HEK293 (cell line): ENCODE measurements at regions not wholly inside any gene's neighbourhood (a gene's known extent, or its start where the extent isn't known, plus 50 kb on each side); places are given as distances from the start of the nearest gene placed in this dataset.

Source experiments
- CTCF ChIA-PET: fragments of 350-600 bp; formaldehyde crosslinking; extraction: SDS; loops from one replicate; lab custom pipeline; 2021; ENCODE audit warnings: antibody characterized with exemption; lab: Yijun Ruan, JAX
- POLR2A ChIA-PET: fragments of 300-600 bp; formaldehyde crosslinking; extraction: SDS; loops from one replicate; lab custom pipeline; 2020; ENCODE audit warnings: antibody characterized with exemption, inconsistent platforms; lab: Yijun Ruan, JAX
- H3K27ac ChIP-seq: fragments of 200-500 bp; sonication (Bioruptor generic); 2 replicates; pipeline ENCODE4 v1.5.1; 2014; ENCODE audit warnings: low read depth, low read length, control low read depth, inconsistent platforms; ENCODE audit errors: extremely low read depth
- H3K36me3 ChIP-seq, 2 experiments: fragments of 200-500 bp in 1 of 2; sonication (Bioruptor generic) in 1 of 2; 1 replicate in 1 of 2; 2 replicates in 1 of 2; pipeline ENCODE4 v1.5.1; 2014 to 2017; ENCODE audit warnings: inconsistent platforms in 2 of 2, low read length in 2 of 2; ENCODE audit not compliant: control insufficient read depth in 2 of 2, insufficient read depth in 1 of 2
- H3K4me1 ChIP-seq: fragments of 200-500 bp; sonication (Bioruptor generic); 2 replicates; pipeline ENCODE4 v1.5.1; 2014; ENCODE audit warnings: mild to moderate bottlenecking, low read length, inconsistent platforms; ENCODE audit not compliant: control insufficient read depth, insufficient read depth
- H3K4me3 ChIP-seq: 2 replicates; pipeline ENCODE4 v1.5.1; 2011; ENCODE audit warnings: low read depth, mild to moderate bottlenecking, control low read depth, low read length, moderate library complexity
- H3K9me3 ChIP-seq: fragments of 200-500 bp; sonication (Bioruptor generic); 2 replicates; pipeline ENCODE4 v1.5.1; 2014; ENCODE audit warnings: low read depth, low read length, inconsistent platforms; ENCODE audit not compliant: control insufficient read depth, insufficient read depth
- KLF7 ChIP-seq: fragments of 450-650 bp; formaldehyde crosslinking; IDR thresholded peaks from 2 replicates; pipeline ENCODE4 v1.5.1; 2016; ENCODE audit warnings: missing biosample characterization, missing genetic modification characterization, borderline replicate concordance
- KLF8 ChIP-seq: fragments of 450-650 bp; formaldehyde crosslinking; IDR thresholded peaks from 2 replicates; pipeline ENCODE4 v1.5.1; 2016; ENCODE audit warnings: missing biosample characterization, missing genetic modification characterization
- PRDM1 ChIP-seq: fragments of 450-650 bp; formaldehyde crosslinking; IDR thresholded peaks from 2 replicates; pipeline ENCODE4; 2016; ENCODE audit warnings: missing biosample characterization, missing genetic modification characterization
- RBAK ChIP-seq: fragments of 450-650 bp; formaldehyde crosslinking; IDR thresholded peaks from 2 replicates; pipeline ENCODE4 v1.5.1; 2016; ENCODE audit warnings: missing biosample characterization, missing genetic modification characterization
- SP7 ChIP-seq: fragments of 450-650 bp; formaldehyde crosslinking; IDR thresholded peaks from 2 replicates; pipeline ENCODE4 v1.5.1; 2016; ENCODE audit warnings: missing biosample characterization, missing genetic modification characterization
- TCF7L2 ChIP-seq: IDR thresholded peaks from 2 replicates; pipeline ENCODE4 v1.6.1; 2011; ENCODE audit warnings: low read depth, mild to moderate bottlenecking, inconsistent platforms, low read length, moderate library complexity, borderline replicate concordance
- TRIM28 ChIP-seq: IDR thresholded peaks from 2 replicates; pipeline ENCODE4 v1.6.1; 2011; ENCODE audit warnings: low read length, control low read depth, borderline replicate concordance
- ZBTB17 ChIP-seq: fragments of 450-650 bp; formaldehyde crosslinking; IDR thresholded peaks from 2 replicates; pipeline ENCODE4 v1.5.1; 2016; ENCODE audit warnings: missing biosample characterization, missing genetic modification characterization
- ZNF132 ChIP-seq: fragments of 450-650 bp; formaldehyde crosslinking; IDR thresholded peaks from 2 replicates; pipeline ENCODE4 v1.5.1; 2017; ENCODE audit warnings: missing biosample characterization, missing genetic modification characterization, borderline replicate concordance
- ZNF311 ChIP-seq: fragments of 450-650 bp; formaldehyde crosslinking; IDR thresholded peaks from 2 replicates; pipeline ENCODE4 v1.5.1; 2017; ENCODE audit warnings: missing biosample characterization, missing genetic modification characterization, borderline replicate concordance
- ZNF37A ChIP-seq: fragments of 450-650 bp; IDR thresholded peaks from 2 replicates; pipeline ENCODE4 v1.5.1; 2018; ENCODE audit warnings: missing biosample characterization, missing genetic modification characterization
- ZNF621 ChIP-seq: fragments of 450-650 bp; formaldehyde crosslinking; IDR thresholded peaks from 2 replicates; pipeline ENCODE4 v1.5.1; 2017; ENCODE audit warnings: missing biosample characterization, missing genetic modification characterization
- ZNF677 ChIP-seq: fragments of 450-650 bp; IDR thresholded peaks from 2 replicates; pipeline ENCODE4 v1.5.0; 2018; ENCODE audit warnings: missing biosample characterization, mild to moderate bottlenecking, missing genetic modification characterization, moderate library complexity
- TF ChIP-seq, protein P1 (sequence below): fragments of 450-650 bp; formaldehyde crosslinking; IDR thresholded peaks from 2 replicates; pipeline ENCODE4 v1.5.1; 2017; ENCODE audit warnings: missing biosample characterization, missing genetic modification characterization
- TF ChIP-seq, protein P2 (sequence below): fragments of 450-650 bp; formaldehyde crosslinking; IDR thresholded peaks from 2 replicates; pipeline ENCODE4 v1.5.1; 2016; ENCODE audit warnings: missing biosample characterization, missing genetic modification characterization
- TF ChIP-seq, protein P3 (sequence below): fragments of 450-650 bp; formaldehyde crosslinking; IDR thresholded peaks from 2 replicates; pipeline ENCODE4 v1.5.1; 2016; ENCODE audit warnings: missing biosample characterization, missing genetic modification characterization
- TF ChIP-seq, protein P4 (sequence below): fragments of 450-650 bp; formaldehyde crosslinking; IDR thresholded peaks from 2 replicates; pipeline ENCODE4 v1.5.1; 2016; ENCODE audit warnings: missing biosample characterization, missing genetic modification characterization
- TF ChIP-seq, protein P5 (sequence below): fragments of 450-650 bp; formaldehyde crosslinking; IDR thresholded peaks from 2 replicates; pipeline ENCODE4 v1.5.1; 2016; ENCODE audit warnings: missing biosample characterization, missing genetic modification characterization, borderline replicate concordance

DNA sequence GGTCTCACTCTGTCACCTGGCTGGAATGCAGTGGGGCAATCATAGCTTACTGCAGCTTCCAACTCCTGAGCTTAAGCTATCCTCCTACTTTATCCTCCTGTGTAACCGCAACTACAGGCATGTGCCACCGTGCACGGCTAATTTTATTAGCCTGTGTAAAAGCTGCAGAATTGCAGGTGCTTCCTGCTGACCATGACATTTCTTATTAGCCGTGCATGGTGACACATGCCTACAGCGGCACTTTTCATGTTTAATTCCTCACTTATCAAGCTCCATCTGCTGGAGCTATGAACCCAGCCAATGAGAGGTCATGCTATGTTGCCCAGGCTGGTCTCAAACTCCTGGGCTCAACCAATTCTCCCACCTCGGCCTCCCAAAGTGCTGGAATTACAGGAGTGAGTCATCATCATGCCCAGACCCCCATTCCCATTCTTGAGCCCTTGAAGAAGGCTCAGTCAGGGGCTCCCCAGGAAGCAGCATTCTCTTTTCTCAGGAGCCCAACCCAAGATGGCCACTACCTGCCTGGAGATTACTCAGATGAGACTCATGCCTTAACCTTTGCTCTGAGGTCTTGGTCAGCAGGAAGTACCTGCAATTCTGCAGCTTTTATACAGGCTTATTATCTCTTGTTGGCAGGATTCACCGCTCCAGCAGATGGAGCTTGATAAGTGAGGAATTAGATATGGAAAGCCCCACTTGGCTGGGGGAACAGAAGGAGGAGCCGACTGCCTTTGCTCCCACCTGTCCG, 503.2 kb downstream of the MED13L start:
- no peak overlapping the region for H3K27ac ChIP-seq
- H3K4me1 ChIP-seq: no peaks in the 10 kb centered on the region
- H3K9me3 ChIP-seq: no peaks in the 10 kb centered on the region
- ChIA-PET CTCF (no interaction called here), POLR2A (no interaction called here)
- no peaks in the 10 kb centered on the region for H3K36me3 ChIP-seq
- no peak for TF ChIP-seq SP7 (tag by site-specific recombination)
- TF ChIP-seq ZNF677 (tag by site-specific recombination): no peak
- TF ChIP-seq, protein P1, sequence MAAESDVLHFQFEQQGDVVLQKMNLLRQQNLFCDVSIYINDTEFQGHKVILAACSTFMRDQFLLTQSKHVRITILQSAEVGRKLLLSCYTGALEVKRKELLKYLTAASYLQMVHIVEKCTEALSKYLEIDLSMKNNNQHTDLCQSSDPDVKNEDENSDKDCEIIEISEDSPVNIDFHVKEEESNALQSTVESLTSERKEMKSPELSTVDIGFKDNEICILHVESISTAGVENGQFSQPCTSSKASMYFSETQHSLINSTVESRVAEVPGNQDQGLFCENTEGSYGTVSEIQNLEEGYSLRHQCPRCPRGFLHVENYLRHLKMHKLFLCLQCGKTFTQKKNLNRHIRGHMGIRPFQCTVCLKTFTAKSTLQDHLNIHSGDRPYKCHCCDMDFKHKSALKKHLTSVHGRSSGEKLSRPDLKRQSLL: no peak
- no peak for TF ChIP-seq KLF7 (tag by site-specific recombination)
- TF ChIP-seq, protein P2, sequence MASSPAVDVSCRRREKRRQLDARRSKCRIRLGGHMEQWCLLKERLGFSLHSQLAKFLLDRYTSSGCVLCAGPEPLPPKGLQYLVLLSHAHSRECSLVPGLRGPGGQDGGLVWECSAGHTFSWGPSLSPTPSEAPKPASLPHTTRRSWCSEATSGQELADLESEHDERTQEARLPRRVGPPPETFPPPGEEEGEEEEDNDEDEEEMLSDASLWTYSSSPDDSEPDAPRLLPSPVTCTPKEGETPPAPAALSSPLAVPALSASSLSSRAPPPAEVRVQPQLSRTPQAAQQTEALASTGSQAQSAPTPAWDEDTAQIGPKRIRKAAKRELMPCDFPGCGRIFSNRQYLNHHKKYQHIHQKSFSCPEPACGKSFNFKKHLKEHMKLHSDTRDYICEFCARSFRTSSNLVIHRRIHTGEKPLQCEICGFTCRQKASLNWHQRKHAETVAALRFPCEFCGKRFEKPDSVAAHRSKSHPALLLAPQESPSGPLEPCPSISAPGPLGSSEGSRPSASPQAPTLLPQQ (tag by site-specific recombination): no peak
- TF ChIP-seq PRDM1 (tag by site-specific recombination): no peak
- no peak for TF ChIP-seq ZNF621 (tag by site-specific recombination)
- TF ChIP-seq RBAK: no peak
- TF ChIP-seq TRIM28: no peak
- TF ChIP-seq KLF8: no peak
- TF ChIP-seq, protein P3, sequence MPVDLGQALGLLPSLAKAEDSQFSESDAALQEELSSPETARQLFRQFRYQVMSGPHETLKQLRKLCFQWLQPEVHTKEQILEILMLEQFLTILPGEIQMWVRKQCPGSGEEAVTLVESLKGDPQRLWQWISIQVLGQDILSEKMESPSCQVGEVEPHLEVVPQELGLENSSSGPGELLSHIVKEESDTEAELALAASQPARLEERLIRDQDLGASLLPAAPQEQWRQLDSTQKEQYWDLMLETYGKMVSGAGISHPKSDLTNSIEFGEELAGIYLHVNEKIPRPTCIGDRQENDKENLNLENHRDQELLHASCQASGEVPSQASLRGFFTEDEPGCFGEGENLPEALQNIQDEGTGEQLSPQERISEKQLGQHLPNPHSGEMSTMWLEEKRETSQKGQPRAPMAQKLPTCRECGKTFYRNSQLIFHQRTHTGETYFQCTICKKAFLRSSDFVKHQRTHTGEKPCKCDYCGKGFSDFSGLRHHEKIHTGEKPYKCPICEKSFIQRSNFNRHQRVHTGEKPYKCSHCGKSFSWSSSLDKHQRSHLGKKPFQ (tag by site-specific recombination): no peak
- TF ChIP-seq, protein P4, sequence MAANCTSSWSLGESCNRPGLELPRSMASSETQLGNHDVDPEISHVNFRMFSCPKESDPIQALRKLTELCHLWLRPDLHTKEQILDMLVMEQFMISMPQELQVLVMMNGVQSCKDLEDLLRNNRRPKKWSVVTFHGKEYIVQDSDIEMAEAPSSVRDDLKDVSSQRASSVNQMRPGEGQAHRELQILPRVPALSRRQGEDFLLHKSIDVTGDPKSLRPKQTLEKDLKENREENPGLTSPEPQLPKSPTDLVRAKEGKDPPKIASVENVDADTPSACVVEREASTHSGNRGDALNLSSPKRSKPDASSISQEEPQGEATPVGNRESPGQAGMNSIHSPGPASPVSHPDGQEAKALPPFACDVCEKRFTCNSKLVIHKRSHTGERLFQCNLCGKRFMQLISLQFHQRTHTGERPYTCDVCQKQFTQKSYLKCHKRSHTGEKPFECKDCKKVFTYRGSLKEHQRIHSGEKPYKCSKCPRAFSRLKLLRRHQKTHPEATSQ (tag by site-specific recombination): no peak
- TF ChIP-seq, protein P5, sequence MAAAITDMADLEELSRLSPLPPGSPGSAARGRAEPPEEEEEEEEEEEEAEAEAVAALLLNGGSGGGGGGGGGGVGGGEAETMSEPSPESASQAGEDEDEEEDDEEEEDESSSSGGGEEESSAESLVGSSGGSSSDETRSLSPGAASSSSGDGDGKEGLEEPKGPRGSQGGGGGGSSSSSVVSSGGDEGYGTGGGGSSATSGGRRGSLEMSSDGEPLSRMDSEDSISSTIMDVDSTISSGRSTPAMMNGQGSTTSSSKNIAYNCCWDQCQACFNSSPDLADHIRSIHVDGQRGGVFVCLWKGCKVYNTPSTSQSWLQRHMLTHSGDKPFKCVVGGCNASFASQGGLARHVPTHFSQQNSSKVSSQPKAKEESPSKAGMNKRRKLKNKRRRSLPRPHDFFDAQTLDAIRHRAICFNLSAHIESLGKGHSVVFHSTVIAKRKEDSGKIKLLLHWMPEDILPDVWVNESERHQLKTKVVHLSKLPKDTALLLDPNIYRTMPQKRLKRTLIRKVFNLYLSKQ: no peak
- TF ChIP-seq ZNF132 (tag by site-specific recombination): no peak
- TF ChIP-seq ZNF37A (tag by site-specific recombination): no peak
- TF ChIP-seq TCF7L2: no peak
- no peak overlapping the region for H3K4me3 ChIP-seq

DNA sequence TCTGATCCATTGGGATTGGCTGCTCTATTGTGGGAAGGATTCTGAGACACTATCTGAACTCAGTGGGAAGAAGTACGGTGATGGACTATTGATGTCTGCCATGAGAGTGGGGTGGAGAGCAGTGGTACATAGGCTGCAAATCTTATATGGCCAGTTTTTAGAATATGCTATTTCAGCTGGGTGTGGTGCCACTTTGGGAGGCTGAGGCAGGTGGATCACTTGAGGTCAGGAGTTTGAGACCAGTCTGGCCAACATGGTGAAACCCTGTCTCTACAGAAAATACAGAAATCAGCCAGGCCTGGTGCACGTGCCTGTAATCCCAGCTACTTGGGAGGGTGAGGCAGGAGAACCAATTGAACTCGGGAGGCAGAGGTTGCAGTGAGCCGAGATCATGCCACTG, 505.9 kb downstream of the MED13L start:
- H3K27ac ChIP-seq: no peak overlapping the region
- H3K4me3 ChIP-seq: no peak overlapping the region
- no peaks in the 10 kb centered on the region for H3K36me3 ChIP-seq
- no peaks in the 10 kb centered on the region for H3K9me3 ChIP-seq
- ChIA-PET POLR2A (no interaction called here), CTCF (interaction anchor here (0.6 to 1.1 kb wide), 3 partner anchors 14 to 1142 kb away, joined by 3 to 4 read pairs (median 3); no protein-coding TSS in a partner anchor)
- H3K4me1 ChIP-seq: no peaks in the 10 kb centered on the region
- TF ChIP-seq ZBTB17: 0 out of 2 replicates have a peak, but pooled peaks have one; percentile 17
- TF ChIP-seq ZNF311 (tag by site-specific recombination): no peak
